ENCODE measurements at regions not wholly inside any gene's neighbourhood (a gene's known extent, or its start where the extent isn't known, plus 50 kb on each side); places are given as distances from the start of the nearest gene placed in this dataset.
A peak's percentile ranks its signal among the peaks of the same experiment; 100 is the strongest.

GRCh38 chr1:30427545-30427944, 295.8 kb downstream of the MATN1 start:
- H3K4me3 ChIP-seq (ENCODE audit: low read length) = no peak overlapping the region
- TF ChIP-seq CTCF (IDR thresholded peaks at IDR 0.05; ENCODE audit: insufficient read depth, low read depth, low read length, missing control alignments) = no peak
- no peak for DNase-seq (ENCODE audit: low read depth)

GRCh38 chr1:30425046-30425445, 298.3 kb downstream of the MATN1 start:
- TF ChIP-seq CTCF (IDR thresholded peaks at IDR 0.05; ENCODE audit: insufficient read depth, low read depth, low read length, missing control alignments) = no peak
- H3K4me3 ChIP-seq (ENCODE audit: low read length) = no peak overlapping the region
- DNase-seq (ENCODE audit: low read depth) = peak; percentile 59

GRCh38 chr1:30423570-30423969, 299.8 kb downstream of the MATN1 start:
- no peak for DNase-seq (ENCODE audit: low read depth)
- TF ChIP-seq CTCF (IDR thresholded peaks at IDR 0.05; ENCODE audit: insufficient read depth, low read depth, low read length, missing control alignments) = no peak
- no peak overlapping the region for H3K4me3 ChIP-seq (ENCODE audit: low read length)

- TF ChIP-seq CTCF (IDR thresholded peaks at IDR 0.05; ENCODE audit: insufficient read depth, low read depth, low read length, missing control alignments) = no peak
- H3K4me3 ChIP-seq (ENCODE audit: low read length) = no peak overlapping the region
- no peak for DNase-seq (ENCODE audit: low read depth)
Measured at GRCh38 chr1:30422251-30422650, 301.1 kb downstream of the MATN1 start.

GRCh38 chr1:30420519-30421050, 302.8 kb downstream of the MATN1 start:
- peak; percentile 56 for DNase-seq (ENCODE audit: low read depth)
- TF ChIP-seq CTCF (IDR thresholded peaks at IDR 0.05; ENCODE audit: insufficient read depth, low read depth, low read length, missing control alignments) = no peak
- H3K4me3 ChIP-seq (ENCODE audit: low read length) = no peak overlapping the region

- TF ChIP-seq CTCF (IDR thresholded peaks at IDR 0.05; ENCODE audit: insufficient read depth, low read depth, low read length, missing control alignments) = no peak
- DNase-seq (ENCODE audit: low read depth) = no peak
- H3K4me3 ChIP-seq (ENCODE audit: low read length) = no peak overlapping the region
Measured at GRCh38 chr1:30419831-30420230, 303.6 kb downstream of the MATN1 start.

- H3K4me3 ChIP-seq (ENCODE audit: low read length) = no peak overlapping the region
- no peak for TF ChIP-seq CTCF (IDR thresholded peaks at IDR 0.05; ENCODE audit: insufficient read depth, low read depth, low read length, missing control alignments)
- no peak for DNase-seq (ENCODE audit: low read depth)
Measured at GRCh38 chr1:30418939-30419720, 304.3 kb downstream of the MATN1 start.

Measured in epithelial cell of esophagus (primary cell).